GM23338 (cell line): ENCODE measurements at regions not wholly inside any gene's neighbourhood (a gene's known extent, or its start where the extent isn't known, plus 50 kb on each side); places are given as distances from the start of the nearest gene placed in this dataset.

Experiments
- CREB1 ChIP-seq: fragments of 250-450 bp; sonication (Bioruptor Pico); IDR thresholded peaks from 2 replicates; pipeline ENCODE4 v1.5.0; 2020; ENCODE audit warnings: low read depth, mild to moderate bottlenecking, moderate library complexity
- EZH2 ChIP-seq: fragments of 200-600 bp; sonication (generic); IDR thresholded peaks from one replicate; pipeline ENCODE4 v1.8.0; 2017; ENCODE audit warnings: antibody characterized with exemption, mild to moderate bottlenecking, low read depth; ENCODE audit not compliant: unreplicated experiment
- EZH2phosphoT487 ChIP-seq: fragments of 200-600 bp; sonication (generic); IDR thresholded peaks from one replicate; pipeline ENCODE4 v1.8.1; 2018; ENCODE audit warnings: antibody characterized with exemption; ENCODE audit not compliant: unreplicated experiment
- JUNB ChIP-seq: IDR thresholded peaks from one replicate; pipeline ENCODE4 v1.6.1; 2016; ENCODE audit warnings: antibody characterized with exemption; ENCODE audit not compliant: unreplicated experiment
- NANOG ChIP-seq: IDR thresholded peaks from 2 replicates; pipeline ENCODE4 v1.6.1; 2016; ENCODE audit warnings: antibody characterized with exemption, borderline replicate concordance
- POLR2AphosphoS5 ChIP-seq: IDR thresholded peaks from 2 replicates; pipeline ENCODE4 v1.6.1; 2016; ENCODE audit warnings: antibody characterized with exemption, low read depth
- REST ChIP-seq: IDR thresholded peaks from one replicate; pipeline ENCODE4 v1.6.1; 2018; ENCODE audit warnings: antibody characterized with exemption; ENCODE audit not compliant: unreplicated experiment
- STAT1 ChIP-seq: IDR thresholded peaks from one replicate; pipeline ENCODE4 v1.6.1; 2016; ENCODE audit warnings: antibody characterized with exemption; ENCODE audit not compliant: unreplicated experiment
- ZNF114 ChIP-seq: fragments of 250-450 bp; sonication (Bioruptor Pico); IDR thresholded peaks from 2 replicates; pipeline ENCODE4 v1.5.0; 2020; ENCODE audit warnings: mild to moderate bottlenecking, moderate library complexity
- TF ChIP-seq, protein P1 (sequence below), 2 experiments: fragments of 200-600 bp in 1 of 2; sonication (generic) in 1 of 2; conservative IDR thresholded peaks; 2 replicates each; pipeline versions ENCODE4 v1.5.1 to v1.6.1; 2016 to 2017; ENCODE audit warnings: antibody characterized with exemption in 2 of 2, low read depth in 2 of 2, mild to moderate bottlenecking in 2 of 2, moderate library complexity in 1 of 2

GRCh38 chr2:207252416-207252815, 86.7 kb upstream of the KLF7 start:
- TF ChIP-seq, protein P1, sequence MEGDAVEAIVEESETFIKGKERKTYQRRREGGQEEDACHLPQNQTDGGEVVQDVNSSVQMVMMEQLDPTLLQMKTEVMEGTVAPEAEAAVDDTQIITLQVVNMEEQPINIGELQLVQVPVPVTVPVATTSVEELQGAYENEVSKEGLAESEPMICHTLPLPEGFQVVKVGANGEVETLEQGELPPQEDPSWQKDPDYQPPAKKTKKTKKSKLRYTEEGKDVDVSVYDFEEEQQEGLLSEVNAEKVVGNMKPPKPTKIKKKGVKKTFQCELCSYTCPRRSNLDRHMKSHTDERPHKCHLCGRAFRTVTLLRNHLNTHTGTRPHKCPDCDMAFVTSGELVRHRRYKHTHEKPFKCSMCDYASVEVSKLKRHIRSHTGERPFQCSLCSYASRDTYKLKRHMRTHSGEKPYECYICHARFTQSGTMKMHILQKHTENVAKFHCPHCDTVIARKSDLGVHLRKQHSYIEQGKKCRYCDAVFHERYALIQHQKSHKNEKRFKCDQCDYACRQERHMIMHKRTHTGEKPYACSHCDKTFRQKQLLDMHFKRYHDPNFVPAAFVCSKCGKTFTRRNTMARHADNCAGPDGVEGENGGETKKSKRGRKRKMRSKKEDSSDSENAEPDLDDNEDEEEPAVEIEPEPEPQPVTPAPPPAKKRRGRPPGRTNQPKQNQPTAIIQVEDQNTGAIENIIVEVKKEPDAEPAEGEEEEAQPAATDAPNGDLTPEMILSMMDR (conservative IDR thresholded peaks at IDR 0.05; ENCODE audit: low read depth in 2 of 2) = no peak
- no peak for TF ChIP-seq POLR2AphosphoS5
- no peak for TF ChIP-seq EZH2
- TF ChIP-seq ZNF114 (CRISPR knock-in tag) = no peak
- no peak for TF ChIP-seq REST
- TF ChIP-seq NANOG = no peak
- no peak for TF ChIP-seq CREB1
- TF ChIP-seq EZH2phosphoT487 = no peak
- TF ChIP-seq JUNB = no peak
- TF ChIP-seq STAT1 = no peak
